Breast epithelium (tissue), 3 donors: ENCODE measurements at regions not wholly inside any gene's neighbourhood (a gene's known extent, or its start where the extent isn't known, plus 50 kb on each side); places are given as distances from the start of the nearest gene placed in this dataset.

Experiments used
- CTCF ChIP-seq, 3 donors: fragments of 450-650 bp; IDR thresholded peaks; one replicate each; pipeline ENCODE4 v1.5.1; 2016 to 2017; ENCODE audit warnings: antibody characterized with exemption in 3 of 3, mild to moderate bottlenecking in 3 of 3, moderate library complexity in 3 of 3
- POLR2AphosphoS5 ChIP-seq, 3 donors: sonication (generic); formaldehyde crosslinking; IDR thresholded peaks; one replicate each; pipeline ENCODE4 v1.6.1; 2017; ENCODE audit warnings: antibody characterized with exemption in 3 of 3

GRCh38 chrX:67961516-67961915, 417.7 kb downstream of the AR start:
- no peak for TF ChIP-seq CTCF (IDR thresholded peaks at IDR 0.05)
- TF ChIP-seq POLR2AphosphoS5 (IDR thresholded peaks at IDR 0.05), result no peak
